Mesothelial cell of epicardium (in vitro differentiated cells): ENCODE measurements at regions not wholly inside any gene's neighbourhood (a gene's known extent, or its start where the extent isn't known, plus 50 kb on each side); places are given as distances from the start of the nearest gene placed in this dataset.

Source experiments
- DNase-seq, 2 experiments: peaks; one replicate each; pipeline ENCODE4 v3.0.0; 2021; ENCODE audit warnings: low spot score in 2 of 2; ENCODE audit not compliant: unreplicated experiment in 2 of 2
- H3K27ac Mint-ChIP-seq: 2 replicates; pipeline ENCODE4 v1.8.0; 2021; ENCODE audit warnings: mixed read lengths
- H3K27me3 Mint-ChIP-seq: 2 replicates; pipeline ENCODE4 v1.8.0; 2021; ENCODE audit warnings: low read depth, mixed read lengths
- H3K36me3 Mint-ChIP-seq: 2 replicates; pipeline ENCODE4 v1.8.0; 2021; ENCODE audit warnings: mixed read lengths
- H3K4me1 Mint-ChIP-seq: 2 replicates; pipeline ENCODE4 v1.8.0; 2021; ENCODE audit warnings: mixed read lengths
- H3K4me3 Mint-ChIP-seq: 2 replicates; pipeline ENCODE4 v1.8.0; 2021; ENCODE audit warnings: mild to moderate bottlenecking, moderate library complexity, mixed read lengths
- H3K9me3 Mint-ChIP-seq: 2 replicates; pipeline ENCODE4 v1.8.0; 2021; ENCODE audit warnings: mixed read lengths
- CTCF ChIP-seq: fragments of 200-600 bp; sonication (generic); IDR thresholded peaks from one replicate; pipeline ENCODE4 v1.5.0; 2021; ENCODE audit warnings: antibody characterized with exemption; ENCODE audit not compliant: unreplicated experiment

- Mint-ChIP-seq H3K4me1 (peaks cover 1% of the 10 kb centered on the region), H3K36me3 (no peaks in the 10 kb centered on the region), H3K4me3 (no peak overlapping the region)
Measured at GRCh38 chr5:167780177-167780576, 511.3 kb upstream of the WWC1 start.

GRCh38 chr5:167783145-167783817, 508.2 kb upstream of the WWC1 start:
- Mint-ChIP-seq H3K27me3 (no peaks in the 10 kb centered on the region), H3K27ac (no peak overlapping the region), H3K4me3 (no peak overlapping the region), H3K9me3 (no peaks in the 10 kb centered on the region), H3K4me1 (peaks cover 1% of the 10 kb centered on the region), H3K36me3 (no peaks in the 10 kb centered on the region)
- TF ChIP-seq CTCF: no peak
- DNase-seq: no peak

More at GRCh38 chr5:167780177-167780576, 511.3 kb upstream of the WWC1 start:
- H3K9me3 Mint-ChIP-seq: no peaks in the 10 kb centered on the region
- H3K27ac Mint-ChIP-seq: no peak overlapping the region
- no peak for DNase-seq
- H3K27me3 Mint-ChIP-seq: no peaks in the 10 kb centered on the region
- TF ChIP-seq CTCF: no peak

GRCh38 chr5:167785106-167785505, 506.3 kb upstream of the WWC1 start:
- Mint-ChIP-seq H3K9me3 (peaks cover 4% of the 10 kb centered on the region), H3K4me1 (peaks cover 1% of the 10 kb centered on the region), H3K27ac (no peak overlapping the region), H3K36me3 (no peaks in the 10 kb centered on the region), H3K27me3 (no peaks in the 10 kb centered on the region), H3K4me3 (no peak overlapping the region)
- TF ChIP-seq CTCF: no peak
- DNase-seq: no peak

- Mint-ChIP-seq H3K4me1 (peaks cover 1% of the 10 kb centered on the region), H3K27me3 (no peaks in the 10 kb centered on the region), H3K9me3 (peaks cover 4% of the 10 kb centered on the region), H3K27ac (no peak overlapping the region), H3K4me3 (no peak overlapping the region), H3K36me3 (no peaks in the 10 kb centered on the region)
- no peak for TF ChIP-seq CTCF
- DNase-seq: no peak
Measured at GRCh38 chr5:167785901-167786300, 505.5 kb upstream of the WWC1 start.

- Mint-ChIP-seq H3K9me3 (peaks cover 4% of the 10 kb centered on the region), H3K27me3 (no peaks in the 10 kb centered on the region)
- no peak for TF ChIP-seq CTCF
Measured at GRCh38 chr5:167786871-167787578, 504.4 kb upstream of the WWC1 start.

More at GRCh38 chr5:167786871-167787578, 504.4 kb upstream of the WWC1 start:
- no peak overlapping the region for H3K27ac Mint-ChIP-seq
- no peak for DNase-seq
- peaks cover 1% of the 10 kb centered on the region for H3K4me1 Mint-ChIP-seq
- no peak overlapping the region for H3K4me3 Mint-ChIP-seq
- H3K36me3 Mint-ChIP-seq: no peaks in the 10 kb centered on the region
